B cell (primary cell): ENCODE measurements at regions not wholly inside any gene's neighbourhood (a gene's known extent, or its start where the extent isn't known, plus 50 kb on each side); places are given as distances from the start of the nearest gene placed in this dataset.

Experiments used
- ATAC-seq: fragments of 200-7000 bp; cut with Tn5 transposase; one replicate; pipeline ENCODE4 v1.10.0; 2021; ENCODE audit warnings: low read depth, mild to moderate bottlenecking, moderate number of reproducible peaks, moderate library complexity
- CTCF ChIA-PET: fragments of 350-600 bp; sonication (Branson Sonifier 250); formaldehyde crosslinking; loops from one replicate; lab custom pipeline; 2021; ENCODE audit warnings: antibody characterized with exemption, inconsistent platforms; lab: Charles Lee
- POLR2A ChIA-PET: fragments of 350-600 bp; sonication (Branson Sonifier 250); formaldehyde crosslinking; loops from one replicate; lab custom pipeline; 2021; ENCODE audit warnings: antibody characterized with exemption; lab: Charles Lee
- DNase-seq: peaks from one replicate; pipeline ENCODE4 v3.0.0; 2013
- H2AFZ ChIP-seq: 2 replicates; pipeline ENCODE4 v1.6.1; 2012; ENCODE audit warnings: mild to moderate bottlenecking, low read depth, low read length; ENCODE audit not compliant: insufficient read depth, poor library complexity, severe bottlenecking
- H3K27ac ChIP-seq, 2 donors: 1 replicate in 1 of 2; 2 replicates in 1 of 2; pipeline ENCODE4 v1.5.1; 2012 to 2013; ENCODE audit warnings: low read length in 2 of 2, mild to moderate bottlenecking in 2 of 2, moderate library complexity in 1 of 2
- H3K27me3 ChIP-seq, 4 experiments: fragments of 200-600 bp in 1 of 4; sonication (generic) in 1 of 4; replicated peaks in 1 of 4; 1 replicate in 2 of 4; 2 replicates in 2 of 4; pipeline versions ENCODE4 v1.6.1 to v1.7.0; 2013 to 2016; ENCODE audit warnings: low read length in 3 of 4, mild to moderate bottlenecking in 2 of 4, mixed read lengths in 1 of 4, moderate library complexity in 1 of 4; ENCODE audit not compliant: insufficient read depth in 4 of 4, control insufficient read depth in 3 of 4; ENCODE audit errors: control extremely low read depth in 1 of 4
- H3K36me3 ChIP-seq, 2 experiments: replicated peaks in 1 of 2; 1 replicate in 1 of 2; 2 replicates in 1 of 2; pipeline versions ENCODE4 v1.6.1 to v1.7.1; 2013; ENCODE audit warnings: low read length in 1 of 2; ENCODE audit not compliant: insufficient read depth in 2 of 2, control insufficient read depth in 1 of 2; ENCODE audit errors: control extremely low read depth in 1 of 2, extremely low read depth in 1 of 2
- H3K4me1 ChIP-seq, 2 donors: fragments of 200-600 bp in 1 of 2; sonication (generic) in 1 of 2; 1 replicate in 1 of 2; 2 replicates in 1 of 2; pipeline versions ENCODE4 v1.5.1 to v1.6.1; 2013 to 2017; ENCODE audit warnings: low read length in 2 of 2; ENCODE audit not compliant: control insufficient read depth in 2 of 2, insufficient read depth in 2 of 2
- H3K4me2 ChIP-seq: replicated peaks from 2 replicates; pipeline ENCODE3; 2012; ENCODE audit warnings: mild to moderate bottlenecking, low read depth, low read length; ENCODE audit not compliant: poor library complexity, severe bottlenecking
- H3K4me3 ChIP-seq, 5 experiments: fragments of 200-600 bp in 1 of 5; sonication (generic) in 1 of 5; 1 replicate in 3 of 5; 2 replicates in 2 of 5; pipeline versions ENCODE4 v1.5.1 to v1.7.0; 2011 to 2016; ENCODE audit warnings: low read length in 4 of 5, mild to moderate bottlenecking in 4 of 5, low read depth in 2 of 5, control low read depth in 1 of 5, moderate library complexity in 1 of 5; ENCODE audit not compliant: insufficient read depth in 1 of 5; ENCODE audit errors: control extremely low read depth in 1 of 5, extremely low read depth in 1 of 5
- H3K79me2 ChIP-seq: fragments of 200-600 bp; sonication (generic); one replicate; pipeline ENCODE4 v1.6.0; 2016; ENCODE audit warnings: low read length; ENCODE audit not compliant: control insufficient read depth, insufficient read depth
- H3K9ac ChIP-seq: fragments of 200-600 bp; sonication (generic); 2 replicates; pipeline ENCODE4 v1.6.1; 2017; ENCODE audit warnings: mild to moderate bottlenecking, low read length, moderate library complexity
- H3K9me3 ChIP-seq, 3 donors: one replicate each; pipeline versions ENCODE4 v1.6.1 to v1.7.1; 2013; ENCODE audit warnings: low read length in 2 of 3; ENCODE audit not compliant: control insufficient read depth in 2 of 3, insufficient read depth in 1 of 3; ENCODE audit errors: control extremely low read depth in 1 of 3
- H4K20me1 ChIP-seq: 2 replicates; pipeline ENCODE4 v1.6.0; 2012; ENCODE audit warnings: mild to moderate bottlenecking, low read length; ENCODE audit not compliant: insufficient read depth, control insufficient read depth, poor library complexity, severe bottlenecking
- H3K27ac Mint-ChIP-seq: one replicate; pipeline ENCODE4 v1.8.0; 2021; ENCODE audit warnings: mixed read lengths
- H3K27me3 Mint-ChIP-seq: one replicate; pipeline ENCODE4 v1.8.0; 2021; ENCODE audit warnings: mixed read lengths
- H3K4me1 Mint-ChIP-seq: one replicate; pipeline ENCODE4 v1.8.0; 2021; ENCODE audit warnings: mixed read lengths
- H3K4me3 Mint-ChIP-seq: one replicate; pipeline ENCODE4 v1.8.0; 2021; ENCODE audit warnings: mixed read lengths
- H3K9me3 Mint-ChIP-seq: one replicate; pipeline ENCODE4 v1.8.0; 2022; ENCODE audit warnings: mixed read lengths; ENCODE audit not compliant: insufficient read depth
- EZH2 ChIP-seq: IDR thresholded peaks from 2 replicates; pipeline ENCODE4 v1.6.1; 2012; ENCODE audit warnings: borderline replicate concordance, low read depth, mild to moderate bottlenecking, moderate library complexity, low read length; ENCODE audit not compliant: insufficient read depth, poor library complexity, severe bottlenecking
- WGBS: methylation state at CpG from one replicate; pipeline ENCODE4 v1.1.5; 2013; ENCODE audit warnings: missing lambda C conversion rate; ENCODE audit not compliant: insufficient coverage; 5-methylcytosine and 5-hydroxymethylcytosine counted together
- intact Hi-C: fragments of 100-400 bp; cut with micrococcal nuclease; formaldehyde crosslinking; loops from one replicate; pipeline ENCODE4 v1.10.0; 2022
- TF ChIP-seq, protein P1 (sequence below): fragments of 200-600 bp; IDR thresholded peaks from one replicate; pipeline ENCODE4 v1.8.0; 2022; ENCODE audit warnings: antibody characterized with exemption, mild to moderate bottlenecking

DNA sequence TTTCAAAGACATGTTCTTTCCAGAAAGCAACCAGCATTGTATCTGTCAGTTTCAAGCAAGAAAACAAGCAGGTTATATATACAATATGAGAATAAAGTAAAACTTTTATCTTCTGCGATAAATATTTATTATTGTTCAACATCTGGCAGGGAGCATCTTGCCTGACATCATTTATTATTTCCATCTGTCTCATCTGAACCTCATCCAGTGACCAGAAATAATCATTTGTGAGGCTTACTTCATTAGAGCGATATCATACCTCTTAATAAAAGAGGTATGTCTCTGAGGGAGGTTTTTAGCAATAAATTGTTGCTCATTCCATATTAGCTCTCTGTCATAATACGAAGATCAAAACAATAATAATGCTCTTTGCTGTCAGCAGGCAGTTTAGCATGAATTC is 226.1 kb downstream of the CDC14C start:
- Histone ChIP-seq H3K4me1 (no peaks in the 10 kb centered on the region), H3K27me3 (no peaks in the 10 kb centered on the region), H4K20me1 (no peaks in the 10 kb centered on the region), H3K9me3 (no peaks in the 10 kb centered on the region), H3K4me2 (no peak overlapping the region), H3K27ac (no peak overlapping the region), H3K9ac (no peak overlapping the region), H3K4me3 (no peak overlapping the region), H3K36me3 (no peaks in the 10 kb centered on the region), H3K79me2 (no peaks in the 10 kb centered on the region), H2AFZ (no peak overlapping the region)
- H3K27me3 Mint-ChIP-seq, result no peaks in the 10 kb centered on the region
- no CpG with 5 or more reads among the region's 3 CpGs for WGBS
- H3K27ac Mint-ChIP-seq, result no peak overlapping the region
- ChIA-PET CTCF (no interaction called here), POLR2A (no interaction called here)
- intact Hi-C loops, result no loop called here
- ATAC-seq (no peak), DNase-seq (no peak)
- peaks cover 3% of the 10 kb centered on the region for H3K9me3 Mint-ChIP-seq
- TF ChIP-seq EZH2, result no peak
- TF ChIP-seq, protein P1, sequence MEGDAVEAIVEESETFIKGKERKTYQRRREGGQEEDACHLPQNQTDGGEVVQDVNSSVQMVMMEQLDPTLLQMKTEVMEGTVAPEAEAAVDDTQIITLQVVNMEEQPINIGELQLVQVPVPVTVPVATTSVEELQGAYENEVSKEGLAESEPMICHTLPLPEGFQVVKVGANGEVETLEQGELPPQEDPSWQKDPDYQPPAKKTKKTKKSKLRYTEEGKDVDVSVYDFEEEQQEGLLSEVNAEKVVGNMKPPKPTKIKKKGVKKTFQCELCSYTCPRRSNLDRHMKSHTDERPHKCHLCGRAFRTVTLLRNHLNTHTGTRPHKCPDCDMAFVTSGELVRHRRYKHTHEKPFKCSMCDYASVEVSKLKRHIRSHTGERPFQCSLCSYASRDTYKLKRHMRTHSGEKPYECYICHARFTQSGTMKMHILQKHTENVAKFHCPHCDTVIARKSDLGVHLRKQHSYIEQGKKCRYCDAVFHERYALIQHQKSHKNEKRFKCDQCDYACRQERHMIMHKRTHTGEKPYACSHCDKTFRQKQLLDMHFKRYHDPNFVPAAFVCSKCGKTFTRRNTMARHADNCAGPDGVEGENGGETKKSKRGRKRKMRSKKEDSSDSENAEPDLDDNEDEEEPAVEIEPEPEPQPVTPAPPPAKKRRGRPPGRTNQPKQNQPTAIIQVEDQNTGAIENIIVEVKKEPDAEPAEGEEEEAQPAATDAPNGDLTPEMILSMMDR, result no peak
- H3K4me3 Mint-ChIP-seq, result no peak overlapping the region
- no peaks in the 10 kb centered on the region for H3K4me1 Mint-ChIP-seq

DNA sequence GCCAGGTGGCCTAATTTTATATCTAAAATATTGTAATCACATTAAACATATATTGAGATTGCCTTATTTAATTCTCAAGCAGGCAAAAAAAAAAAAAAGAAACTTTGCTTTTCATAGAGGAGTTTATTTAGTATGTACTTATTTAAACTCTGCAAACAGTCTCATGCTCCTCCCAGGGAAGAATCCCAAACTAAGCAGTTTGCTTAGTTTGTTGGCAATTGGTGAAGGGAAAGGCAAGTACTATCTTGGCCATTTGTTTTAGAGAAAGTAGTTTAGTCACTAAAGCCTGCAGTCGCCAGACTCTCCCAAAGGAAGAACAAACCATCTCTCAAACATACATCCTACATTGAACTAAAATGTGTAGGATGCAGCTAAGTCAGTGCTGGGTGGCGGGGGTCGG is 226.8 kb downstream of the CDC14C start:
- CTCF ChIA-PET, result no interaction called here
- WGBS, result no CpG with 5 or more reads among the region's 3 CpGs
- POLR2A ChIA-PET, result no interaction called here

More for the DNA sequence above, 226.8 kb downstream of the CDC14C start:
- H3K27ac ChIP-seq, result no peak overlapping the region
- no peaks in the 10 kb centered on the region for H3K4me1 Mint-ChIP-seq
- no peak for DNase-seq
- H3K79me2 ChIP-seq, result no peaks in the 10 kb centered on the region
- H3K4me3 ChIP-seq, result no peak overlapping the region
- H3K4me2 ChIP-seq, result no peak overlapping the region
- intact Hi-C loops, result no loop called here
- H3K27me3 Mint-ChIP-seq, result no peaks in the 10 kb centered on the region
- no peak overlapping the region for H3K27ac Mint-ChIP-seq
- no peaks in the 10 kb centered on the region for H3K4me1 ChIP-seq
- no peak overlapping the region for H3K9ac ChIP-seq
- no peaks in the 10 kb centered on the region for H3K9me3 ChIP-seq
- H3K9me3 Mint-ChIP-seq, result peaks cover 3% of the 10 kb centered on the region
- no peak overlapping the region for H3K4me3 Mint-ChIP-seq
- H4K20me1 ChIP-seq, result no peaks in the 10 kb centered on the region
- no peaks in the 10 kb centered on the region for H3K36me3 ChIP-seq
- ATAC-seq, result no peak
- no peak for TF ChIP-seq EZH2
- TF ChIP-seq, protein P1, result no peak
- H2AFZ ChIP-seq, result no peak overlapping the region
- H3K27me3 ChIP-seq, result no peaks in the 10 kb centered on the region
